ENCODE measurements at regions not wholly inside any gene's neighbourhood (a gene's known extent, or its start where the extent isn't known, plus 50 kb on each side); places are given as distances from the start of the nearest gene placed in this dataset.

DNA sequence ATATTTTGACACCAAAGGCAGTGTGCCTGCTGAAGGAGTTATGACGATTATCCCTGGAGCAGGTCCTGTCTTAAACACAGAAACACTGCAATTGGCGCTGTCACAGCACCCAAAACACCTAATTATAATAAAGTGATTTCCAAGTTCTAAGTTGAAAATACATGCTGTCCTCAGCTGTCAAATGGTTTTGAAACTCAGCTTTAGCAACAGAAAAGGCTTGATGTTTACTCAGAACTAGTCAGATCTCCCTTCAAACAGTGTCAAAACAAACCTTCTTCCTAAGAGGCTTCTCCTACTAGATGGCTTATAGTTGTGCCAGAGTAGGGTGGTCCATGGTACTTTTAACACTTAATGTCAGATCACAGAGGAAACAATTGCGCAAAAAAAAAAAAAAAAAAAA is 87.2 kb upstream of the IRX1 start:
- Histone ChIP-seq H2BK15ac (ENCODE audit: low read length) (no peak overlapping the region), H3K9me3 (ENCODE audit: insufficient read depth in 2 of 2, low read depth in 1 of 2, low read length in 1 of 2) (peaks cover 13% of the 10 kb centered on the region in 2 experiments), H3K4me1 (replicated peaks in 1 of 4; ENCODE audit: control insufficient read depth in 3 of 4, insufficient read depth in 4 of 4, low read length in 3 of 4) (peaks cover 0 to 10% (median 6%) of the 10 kb centered on the region in 4 experiments; a peak in 5 of 7 replicates), H3K4ac (replicated peaks; ENCODE audit: insufficient read length, low read depth, low read length) (no peak overlapping the region), H3K23me2 (ENCODE audit: low read depth, low read length) (no peaks in the 10 kb centered on the region), H2BK20ac (ENCODE audit: low read length) (no peak overlapping the region), H3K79me1 (ENCODE audit: low read depth, low read length) (no peaks in the 10 kb centered on the region), H4K5ac (ENCODE audit: insufficient read length, low read depth, low read length) (no peak overlapping the region), H2AK5ac (ENCODE audit: low read depth, low read length) (no peak overlapping the region), H3K4me3 (ENCODE audit: extremely low read depth in 1 of 4, insufficient read depth in 2 of 4, low read depth in 3 of 4, low read length in 4 of 4) (no peak overlapping the region), H3K79me2 (ENCODE audit: control insufficient read depth in 1 of 2, insufficient read depth in 2 of 2, low read length in 2 of 2) (no peaks in the 10 kb centered on the region), H4K91ac (replicated peaks; ENCODE audit: insufficient read length, low read length) (no peak overlapping the region), H3K27me3 (replicated peaks in 1 of 4; ENCODE audit: control insufficient read depth in 3 of 4, extremely low read depth in 1 of 4, insufficient read depth in 3 of 4, low read length in 3 of 4) (no peaks in the 10 kb centered on the region), H2AFZ (ENCODE audit: low read length) (no peak overlapping the region), H3K9ac (replicated peaks in 1 of 4; ENCODE audit: extremely low read depth in 1 of 4, low read depth in 3 of 4, low read length in 3 of 4) (no peak overlapping the region), H3K4me2 (ENCODE audit: insufficient read depth in 1 of 2, low read depth in 2 of 2, low read length in 2 of 2) (no peak overlapping the region), H4K8ac (ENCODE audit: extremely low read depth, insufficient read depth, low read length) (no peak overlapping the region), H3K14ac (ENCODE audit: insufficient read length) (no peak overlapping the region), H4K20me1 (replicated peaks in 1 of 2; ENCODE audit: control insufficient read depth in 1 of 2, insufficient read depth in 2 of 2, low read length in 2 of 2) (no peaks in the 10 kb centered on the region), H3K36me3 (ENCODE audit: control insufficient read depth in 2 of 4, insufficient read depth in 4 of 4, low read length in 3 of 4) (no peaks in the 10 kb centered on the region), H3K27ac (ENCODE audit: low read depth, low read length) (no peak overlapping the region), H2BK120ac (replicated peaks; ENCODE audit: low read depth, low read length) (no peak overlapping the region), H3K18ac (ENCODE audit: extremely low read depth, low read length) (no peak overlapping the region), H2BK5ac (ENCODE audit: low read depth, low read length) (no peak overlapping the region), H3K23ac (ENCODE audit: insufficient read length) (no peak overlapping the region), H3K56ac (replicated peaks; ENCODE audit: insufficient read length, low read depth, low read length) (no peak overlapping the region), H2BK12ac (ENCODE audit: low read depth, low read length) (no peak overlapping the region)
- POLR2A ChIA-PET (ENCODE audit: partially characterized antibody): interaction anchor here (0.6 kb wide), 1 partner anchor 20 kb away, joined by 3 read pairs; no protein-coding TSS in a partner anchor
- DNase-seq (ENCODE audit: low read depth in 1 of 2, low spot score in 2 of 2) (no peak), FAIRE-seq (no peak)
- CTCF ChIA-PET (ENCODE audit: partially characterized antibody): interaction anchor here (0.6 to 1.4 kb wide), 2 partner anchors 44 to 96 kb away, joined by 3 read pairs; no protein-coding TSS in a partner anchor
- WGBS, 2 experiments (ENCODE audit: extremely low coverage in 1 of 2, insufficient coverage in 1 of 2, insufficient read length in 1 of 2, insufficient replicate concordance in 2 of 2, low coverage in 1 of 2, low lambda C conversion rate in 2 of 2, missing lambda C conversion rate in 1 of 2): 87% methylated on average over 3 of the region's 3 CpGs; no CpG with 5 or more reads in 1 of the 2 experiments
- TF ChIP-seq BRCA1 (IDR thresholded peaks at IDR 0.05; ENCODE audit: low read depth, low read length): no peak
